GM12878 (cell line): ENCODE measurements at regions not wholly inside any gene's neighbourhood (a gene's known extent, or its start where the extent isn't known, plus 50 kb on each side); places are given as distances from the start of the nearest gene placed in this dataset.

Experiments used
- CBX5 ChIP-seq: sonication (generic); IDR thresholded peaks from 2 replicates; pipeline ENCODE4 v1.6.1; 2016; ENCODE audit warnings: low read depth, moderate library complexity, mild to moderate bottlenecking, inconsistent platforms
- CEBPB ChIP-seq, 2 experiments: fragments of 150-350 bp in 1 of 2; IDR thresholded peaks; 2 replicates each; pipeline ENCODE4 v1.6.1; 2012 to 2014; ENCODE audit warnings: low read depth in 2 of 2, low read length in 2 of 2, borderline replicate concordance in 1 of 2, inconsistent platforms in 1 of 2
- CREM ChIP-seq: IDR thresholded peaks from 2 replicates; pipeline ENCODE4 v1.6.1; 2014; ENCODE audit warnings: antibody characterized with exemption, low read depth
- E2F4 ChIP-seq: IDR thresholded peaks from 2 replicates; pipeline ENCODE4 v1.6.1; 2012; ENCODE audit warnings: low read depth, low read length, improper control_type of control experiment
- ESRRA ChIP-seq: IDR thresholded peaks from 2 replicates; pipeline ENCODE4 v1.6.1; 2012; ENCODE audit warnings: mild to moderate bottlenecking, low read length, improper control_type of control experiment
- FOS ChIP-seq: IDR thresholded peaks from 3 replicates; pipeline ENCODE4 v1.6.1; 2011; ENCODE audit warnings: borderline replicate concordance; ENCODE audit not compliant: insufficient read length; ENCODE audit errors: extremely low read depth
- HDGF ChIP-seq: fragments of 450-650 bp; IDR thresholded peaks from 2 replicates; pipeline ENCODE4 v1.6.1; 2016; ENCODE audit warnings: antibody characterized with exemption
- IKZF1 ChIP-seq: fragments of 450-650 bp; conservative IDR thresholded peaks from 2 replicates; pipeline ENCODE4 v1.6.1; 2017; ENCODE audit warnings: antibody characterized with exemption, mild to moderate bottlenecking
- IKZF2 ChIP-seq, 2 experiments: fragments of 450-650 bp; IDR thresholded peaks; 2 replicates each; pipeline ENCODE4 v1.6.1; 2017; ENCODE audit warnings: mild to moderate bottlenecking in 2 of 2, moderate library complexity in 2 of 2
- JUNB ChIP-seq: IDR thresholded peaks from 2 replicates; pipeline ENCODE4 v1.6.1; 2016; ENCODE audit warnings: antibody characterized with exemption, mild to moderate bottlenecking
- MEF2B ChIP-seq: fragments of 450-650 bp; IDR thresholded peaks from 2 replicates; pipeline ENCODE4 v1.6.1; 2018; ENCODE audit warnings: mild to moderate bottlenecking, moderate library complexity; ENCODE audit not compliant: partially characterized antibody, poor library complexity, severe bottlenecking
- MTA2 ChIP-seq: fragments of 450-650 bp; IDR thresholded peaks from 2 replicates; pipeline ENCODE4 v1.6.1; 2016; ENCODE audit warnings: low read depth, mild to moderate bottlenecking, moderate library complexity
- NFIC ChIP-seq: IDR thresholded peaks from 2 replicates; pipeline ENCODE4 v1.6.1; 2012; ENCODE audit warnings: low read depth, mild to moderate bottlenecking, inconsistent platforms, low read length, moderate library complexity
- NKRF ChIP-seq: fragments of 450-650 bp; conservative IDR thresholded peaks from 2 replicates; pipeline ENCODE4 v1.6.1; 2017; ENCODE audit warnings: mild to moderate bottlenecking, moderate library complexity
- RB1 ChIP-seq: fragments of 450-650 bp; formaldehyde crosslinking; IDR thresholded peaks from 2 replicates; pipeline ENCODE4 v1.6.1; 2017; ENCODE audit warnings: mild to moderate bottlenecking, borderline replicate concordance
- SIN3A ChIP-seq: IDR thresholded peaks from 2 replicates; pipeline ENCODE4 v1.6.1; 2012; ENCODE audit warnings: low read depth, low read length, improper control_type of control experiment
- TAF1 ChIP-seq: IDR thresholded peaks from 2 replicates; pipeline ENCODE4 v1.6.1; 2011; ENCODE audit warnings: mild to moderate bottlenecking, low read depth, low read length, borderline replicate concordance
- ZBTB11 ChIP-seq: fragments of 450-650 bp; formaldehyde crosslinking; IDR thresholded peaks from 2 replicates; pipeline ENCODE4 v1.5.0; 2022; ENCODE audit warnings: mild to moderate bottlenecking, missing genetic modification characterization
- ZNF622 ChIP-seq: fragments of 450-650 bp; IDR thresholded peaks from 2 replicates; pipeline ENCODE4 v1.6.1; 2017; ENCODE audit warnings: mild to moderate bottlenecking, inconsistent platforms
- ZNF687 ChIP-seq: fragments of 450-650 bp; IDR thresholded peaks from 2 replicates; pipeline ENCODE4 v1.6.1; 2017; ENCODE audit warnings: mild to moderate bottlenecking, moderate library complexity

- TF ChIP-seq ZNF687, result peak; percentile 23; the same call in 1 of the 2 replicates
- TF ChIP-seq FOS, result no peak
- TF ChIP-seq ZNF622, result no peak
- no peak for TF ChIP-seq SIN3A
- no peak for TF ChIP-seq NFIC
- TF ChIP-seq IKZF2 (IDR thresholded peaks at IDR 0.05), result peak; percentile 29 to 47; a peak in 2 of 4 replicates
- TF ChIP-seq ZBTB11 (CRISPR knock-in tag), result no peak
- TF ChIP-seq NKRF, result no peak
- peak; percentile 45; the same call in 1 of the 2 replicates for TF ChIP-seq RB1
- TF ChIP-seq MEF2B, result peak; percentile 85
- no peak for TF ChIP-seq TAF1
- TF ChIP-seq MTA2, result peak; percentile 55; the same call in 1 of the 2 replicates
- TF ChIP-seq HDGF, result no peak
- no peak for TF ChIP-seq CEBPB (IDR thresholded peaks at IDR 0.05; ENCODE audit: borderline replicate concordance in 1 of 2, low read depth in 2 of 2, low read length in 2 of 2)
- no peak for TF ChIP-seq CREM
- no peak for TF ChIP-seq E2F4
- no peak for TF ChIP-seq JUNB
- no peak for TF ChIP-seq ESRRA
- TF ChIP-seq CBX5, result no peak
- TF ChIP-seq IKZF1, result peak; percentile 54
Observed at GRCh38 chr11:13110929-13111812, 102.1 kb downstream of the RASSF10 start (continued).
